Activated gamma-delta T cell (primary cell): ENCODE measurements at regions not wholly inside any gene's neighbourhood (a gene's known extent, or its start where the extent isn't known, plus 50 kb on each side); places are given as distances from the start of the nearest gene placed in this dataset.

Experiments
- DNase-seq: peaks from one replicate; lab custom pipeline; 2025; lab: John Stamatoyannopoulos, UW

DNA sequence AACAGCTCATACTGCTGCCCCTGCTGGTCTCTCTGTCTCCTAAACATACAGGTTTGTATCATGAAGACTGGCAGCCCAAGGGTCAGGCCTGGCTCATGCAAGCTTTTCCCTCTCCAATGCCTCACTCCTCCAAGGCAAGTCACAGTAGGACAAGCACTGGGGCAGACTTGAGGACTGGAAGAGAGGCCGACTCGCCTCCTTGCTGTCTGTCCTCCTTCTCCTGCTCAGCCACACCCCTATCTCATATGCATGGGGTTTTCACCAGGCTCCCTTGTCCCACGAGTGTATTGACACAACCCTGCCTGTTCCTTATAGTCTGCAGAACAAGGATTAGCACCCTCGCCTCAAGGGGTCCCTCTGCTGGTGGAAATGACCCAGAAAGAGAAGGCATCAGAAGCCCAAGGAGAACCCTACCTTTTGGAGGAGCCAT is 223.7 kb downstream of the SOX11 start:
- DNase-seq = no peak

DNA sequence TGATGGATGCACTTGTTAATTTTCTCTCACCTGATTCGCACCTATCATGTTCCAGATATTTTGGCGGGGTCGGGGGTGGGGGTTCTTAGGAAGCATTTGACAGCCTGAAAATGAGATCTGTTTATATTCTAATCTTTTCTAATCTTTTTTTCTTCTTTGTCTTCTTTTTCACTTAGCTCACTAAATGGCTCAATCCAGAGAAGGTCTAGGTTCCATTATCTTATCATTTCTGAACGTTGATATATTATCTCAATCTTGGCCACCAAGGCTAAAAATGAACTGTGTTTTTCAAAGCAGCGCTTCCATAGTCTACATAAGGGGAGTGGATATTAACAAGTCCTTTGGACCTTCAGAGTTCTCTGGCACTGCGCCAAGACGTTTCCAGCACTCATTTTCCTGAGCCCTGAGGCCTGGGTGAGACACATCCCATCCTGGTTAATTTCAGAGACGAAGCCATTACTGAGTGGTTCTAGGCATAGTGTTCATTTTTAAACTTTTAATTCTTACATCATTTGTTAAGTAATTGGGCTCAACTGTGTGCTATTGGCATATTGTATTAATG is 229.0 kb downstream of the SOX11 start:
- DNase-seq = no peak

DNA sequence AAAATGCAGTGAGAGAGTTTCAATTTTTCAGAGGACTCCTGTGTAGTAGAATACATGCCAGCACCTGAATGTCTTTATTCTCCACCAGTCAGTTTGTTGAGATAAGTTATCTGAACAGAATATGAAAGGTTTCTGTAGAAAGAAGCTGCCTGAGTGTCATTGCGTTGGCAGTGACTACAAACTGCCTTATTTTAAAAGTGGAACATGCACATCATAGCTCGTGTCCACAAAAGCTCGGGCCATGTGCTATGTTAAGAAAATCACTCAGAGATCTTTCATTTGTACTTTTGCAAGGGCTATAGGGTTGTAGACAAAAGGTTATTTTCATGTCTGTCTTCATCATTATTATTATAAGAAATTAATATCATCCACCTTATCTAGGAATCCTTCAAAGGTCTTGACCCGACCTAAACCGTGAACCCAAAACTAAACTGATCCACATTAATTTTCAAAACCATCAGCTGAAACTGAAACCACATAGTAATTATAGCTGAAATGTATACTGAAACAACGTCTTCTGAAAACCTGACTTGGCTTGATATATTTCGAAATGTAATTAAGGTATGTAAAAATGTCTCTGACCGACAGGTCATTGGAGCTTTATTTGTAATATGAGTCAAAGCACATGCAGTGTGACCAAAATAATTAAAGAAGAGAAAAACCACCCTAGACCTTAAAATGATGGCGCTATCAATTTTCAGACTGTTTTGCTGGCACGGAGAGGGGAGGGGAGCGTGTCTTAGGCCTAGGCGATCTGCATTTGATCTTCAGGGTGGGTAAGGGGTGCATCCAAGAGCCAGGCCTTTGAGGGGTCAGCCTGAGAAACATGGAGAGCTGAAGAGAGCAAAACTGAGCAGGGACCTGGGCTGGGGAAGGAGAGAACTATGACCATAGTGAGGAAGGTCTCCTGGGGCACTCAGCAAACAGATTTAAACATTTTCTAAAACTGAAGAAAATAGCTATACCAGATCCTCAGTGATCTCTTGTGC is 232.1 kb downstream of the SOX11 start:
- DNase-seq = no peak

DNA sequence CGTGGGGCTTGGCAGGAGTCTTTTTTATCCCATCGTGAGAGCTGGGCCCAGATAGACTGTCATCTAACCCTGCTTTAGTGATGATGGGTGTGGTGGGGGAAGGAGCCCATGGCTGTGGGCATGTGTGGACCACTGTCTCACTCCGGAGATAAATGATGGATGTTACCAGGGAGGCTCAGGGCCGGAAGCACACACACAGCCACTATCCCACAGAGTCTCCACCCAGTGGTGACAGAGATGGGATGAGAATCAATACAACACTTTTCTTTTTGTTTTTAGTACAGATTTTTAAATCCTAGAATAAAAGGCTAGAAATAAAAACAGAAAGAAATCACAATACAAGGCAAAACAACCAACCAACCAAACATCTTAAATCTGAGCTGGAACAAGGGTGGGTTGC is 233.4 kb downstream of the SOX11 start:
- no peak for DNase-seq

DNA sequence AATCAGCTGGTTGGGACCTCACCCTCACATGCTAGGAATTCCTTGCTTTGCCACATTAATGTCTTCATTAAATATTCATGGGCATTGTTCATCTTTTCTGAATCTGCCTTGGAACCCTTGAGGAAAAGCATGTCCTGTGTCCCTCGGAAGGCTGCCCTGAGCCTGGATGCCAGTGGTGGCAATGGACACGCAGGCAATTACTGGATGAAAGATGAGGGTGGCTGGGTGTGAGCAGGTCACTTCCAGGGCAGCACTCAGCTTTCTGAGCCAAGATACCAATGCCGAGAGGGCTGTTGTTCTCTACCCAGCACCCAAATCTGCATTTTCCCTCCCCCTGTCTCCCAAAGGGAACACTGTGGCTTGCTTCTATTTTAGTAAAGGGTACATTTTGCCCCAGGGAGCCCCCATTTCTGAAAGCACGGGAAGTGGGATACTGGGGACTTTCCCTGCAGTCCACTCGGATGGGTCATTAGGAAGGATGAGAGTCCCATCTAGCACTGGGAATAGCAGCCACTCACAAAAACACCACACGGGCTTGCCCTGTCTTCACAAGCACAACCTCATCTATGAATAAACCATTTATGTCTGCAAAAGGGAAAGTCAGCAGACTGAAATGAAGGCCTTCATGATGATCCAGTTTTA is 234.8 kb downstream of the SOX11 start:
- no peak for DNase-seq

DNA sequence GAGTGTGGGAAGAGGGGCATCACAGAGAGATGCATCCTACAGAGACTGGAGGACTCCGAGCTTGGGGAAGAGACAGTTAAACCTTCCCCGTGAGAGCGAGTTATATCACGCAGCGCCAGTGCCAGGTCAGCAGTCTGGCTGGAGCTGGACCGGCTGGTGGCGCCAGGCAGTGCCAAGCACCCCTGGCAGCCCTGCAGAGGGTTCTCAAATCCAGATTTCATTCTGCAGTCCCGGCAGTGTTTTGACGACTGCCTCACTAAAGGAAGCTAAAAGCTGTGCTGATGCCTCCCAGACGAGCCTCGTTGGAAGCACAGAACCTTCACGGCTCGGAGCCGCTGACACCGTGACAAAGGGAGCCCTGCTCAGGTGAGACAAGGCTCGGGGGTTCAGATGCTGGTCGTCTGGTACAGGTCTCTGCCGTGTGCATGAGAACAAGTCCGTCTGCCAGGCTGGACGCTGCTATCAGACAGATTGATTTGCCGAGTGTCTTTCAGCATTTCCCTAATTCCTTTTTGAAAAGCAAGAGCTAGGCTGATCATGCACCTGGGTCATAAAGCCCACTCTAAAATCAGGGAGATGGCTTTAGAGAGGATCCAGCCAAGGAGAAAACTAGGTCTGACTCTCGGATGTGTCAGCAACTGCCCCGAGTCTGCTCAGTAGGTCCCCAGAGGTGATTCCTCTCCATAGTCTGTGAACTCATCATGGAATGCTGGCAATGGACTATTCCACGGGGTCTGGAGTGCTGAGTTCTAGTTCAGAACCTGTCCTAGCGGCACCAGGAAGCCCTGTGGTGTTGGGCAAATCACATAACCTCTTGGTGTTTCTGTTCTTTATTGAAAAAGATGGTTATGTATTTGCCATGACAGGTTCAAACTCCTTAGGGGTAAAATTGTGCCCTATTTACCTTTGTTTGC is 240.6 kb downstream of the SOX11 start:
- peak; percentile 10 for DNase-seq

DNA sequence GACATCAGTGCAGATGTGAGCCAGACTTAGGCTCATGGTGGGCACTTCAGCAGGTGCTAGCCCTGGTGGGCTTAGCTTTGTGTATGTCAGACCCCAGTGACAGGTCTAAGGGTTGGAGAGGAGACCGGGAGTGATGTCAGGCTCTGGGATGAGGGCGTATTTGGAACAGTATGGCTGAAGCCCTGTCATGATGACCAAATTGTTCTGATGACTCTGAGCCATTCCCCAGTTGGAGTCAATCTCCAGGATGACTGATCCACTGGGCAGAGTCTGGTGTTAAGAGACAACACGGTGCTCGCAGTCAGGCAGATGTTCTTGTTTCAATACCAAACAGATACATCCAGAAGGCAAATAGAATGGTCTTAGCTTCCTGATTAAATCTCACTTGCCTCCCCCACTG is 241.5 kb downstream of the SOX11 start:
- no peak for DNase-seq

DNA sequence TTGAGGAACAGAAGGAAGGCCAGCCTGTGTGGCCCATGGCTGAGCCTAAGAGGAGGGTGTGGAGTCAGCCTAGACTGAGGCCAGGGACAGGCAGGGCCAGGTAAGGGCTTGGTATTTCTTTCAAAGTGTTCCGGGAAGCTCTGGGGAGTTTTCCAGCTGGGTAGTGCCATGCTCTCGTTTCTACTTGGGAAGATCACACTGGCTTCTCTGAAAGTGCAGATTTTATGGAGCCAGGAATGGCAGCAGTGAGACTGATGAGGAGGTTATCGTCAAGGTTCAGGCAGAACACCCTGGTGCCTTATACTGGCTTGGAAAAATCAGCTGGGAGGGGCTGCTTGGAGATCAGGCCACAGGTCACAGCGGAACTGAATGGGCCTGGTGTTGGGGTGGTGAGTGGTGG is 245.1 kb downstream of the SOX11 start:
- no peak for DNase-seq

DNA sequence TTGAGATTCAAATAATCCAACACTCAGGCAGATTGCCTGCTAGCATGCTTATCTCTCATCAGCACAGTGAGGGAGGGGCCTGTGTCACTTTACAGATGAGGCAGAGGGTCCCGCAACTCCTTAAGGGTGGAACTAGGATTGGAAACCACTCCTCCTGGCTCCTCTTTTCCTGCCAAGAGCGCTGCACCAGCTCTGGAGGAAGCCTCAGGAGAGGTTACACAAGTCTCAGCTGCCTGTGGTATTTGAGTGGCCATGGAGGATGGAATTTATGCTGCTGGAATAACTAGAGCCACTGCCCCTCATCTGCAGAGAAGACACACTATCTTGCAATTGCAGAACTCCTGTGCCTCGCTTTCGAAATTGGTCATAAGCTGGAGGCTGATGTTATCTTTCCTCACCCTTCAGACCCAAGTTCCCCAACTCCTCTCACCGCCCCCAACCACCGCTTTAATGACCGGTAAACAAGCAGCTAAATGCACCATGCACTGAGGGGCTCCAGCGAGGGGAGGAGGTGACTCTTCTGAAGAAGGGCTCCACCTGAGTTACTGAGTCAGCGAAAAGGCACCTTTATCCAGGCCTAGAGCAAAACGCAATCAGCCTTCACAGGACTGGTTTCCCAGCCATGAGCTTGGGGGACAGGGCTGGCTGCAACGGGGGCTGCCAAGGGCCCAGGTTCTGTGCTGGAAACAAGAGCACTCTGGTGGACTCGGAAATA is 245.8 kb downstream of the SOX11 start:
- no peak for DNase-seq

DNA sequence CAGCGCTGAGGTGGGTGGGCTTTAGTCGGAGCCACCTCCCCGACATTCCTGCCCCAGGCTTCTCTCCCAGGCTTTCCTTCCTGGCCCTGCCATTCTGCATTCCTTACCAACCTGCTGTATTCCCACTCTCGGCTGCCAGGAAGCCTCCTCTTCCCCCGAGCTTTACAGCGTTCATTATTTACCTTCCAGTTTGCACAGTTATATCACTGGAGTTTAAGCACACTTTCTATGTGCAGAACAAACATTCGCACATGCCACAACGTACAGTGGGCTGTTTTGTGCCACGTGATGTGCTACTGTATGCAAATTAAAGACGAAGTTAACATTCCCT is 246.3 kb downstream of the SOX11 start:
- DNase-seq = no peak

DNA sequence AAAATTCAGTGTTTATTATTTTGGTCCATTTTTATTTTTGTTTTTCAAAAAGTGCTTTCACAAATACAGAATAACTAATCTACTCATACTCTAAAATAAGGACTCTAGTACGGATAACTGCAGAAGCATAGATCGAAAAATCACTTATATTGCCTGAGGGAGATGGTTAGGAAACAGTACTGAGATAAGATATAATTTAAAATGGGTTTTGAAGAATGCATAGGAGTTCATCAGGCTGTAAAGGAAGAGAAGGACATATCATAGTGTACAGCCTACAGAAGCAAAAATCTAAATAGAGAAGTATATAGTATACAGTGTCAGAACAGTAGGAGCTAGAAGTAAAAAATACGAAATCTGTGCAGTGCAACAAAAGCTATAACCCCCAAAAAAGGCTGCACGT is 247.4 kb downstream of the SOX11 start:
- DNase-seq = no peak

DNA sequence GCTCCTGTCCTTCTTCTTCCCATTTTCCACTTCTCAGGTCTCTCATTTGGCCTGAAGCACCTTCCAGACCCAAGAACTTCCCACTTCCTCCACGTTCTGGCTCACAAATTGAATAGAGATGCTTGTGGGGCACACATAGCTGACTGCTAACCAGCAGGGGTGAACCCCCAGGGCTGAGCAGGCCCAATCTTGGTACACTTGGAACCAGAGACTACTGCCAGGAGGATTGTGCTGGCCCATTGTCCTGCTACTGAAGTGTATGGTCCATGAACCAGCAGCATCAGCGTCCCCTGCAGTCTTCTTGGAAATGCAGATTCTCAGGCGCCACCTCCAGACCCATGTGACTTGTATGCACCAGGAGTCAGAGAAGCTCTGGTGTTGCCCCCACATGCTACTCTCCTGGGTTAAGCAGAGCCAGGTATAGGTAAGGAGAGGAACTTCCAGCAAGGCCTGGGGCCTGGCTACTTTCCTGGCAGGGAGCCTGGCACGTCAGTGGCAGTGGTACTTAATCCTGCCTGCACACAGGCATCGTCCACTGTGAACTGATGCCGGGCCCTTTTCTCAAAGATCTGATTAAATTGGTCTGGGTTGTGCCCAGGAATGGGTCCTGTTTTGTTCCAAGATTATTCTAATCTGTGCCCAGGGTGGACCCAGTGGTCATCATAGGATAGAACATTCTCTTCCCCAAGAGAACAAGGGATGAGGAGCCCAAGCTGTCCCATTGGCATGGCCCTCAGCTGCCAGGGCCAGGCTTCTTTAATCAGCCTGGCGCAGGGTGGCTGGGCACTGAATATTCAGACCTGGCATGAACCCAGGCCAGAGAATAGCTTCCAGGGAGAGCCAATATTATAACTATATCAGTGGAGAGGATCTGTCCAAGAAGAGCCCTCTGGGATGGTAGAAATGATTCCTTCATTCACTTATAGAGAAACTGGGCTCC is 248.7 kb downstream of the SOX11 start:
- no peak for DNase-seq

DNA sequence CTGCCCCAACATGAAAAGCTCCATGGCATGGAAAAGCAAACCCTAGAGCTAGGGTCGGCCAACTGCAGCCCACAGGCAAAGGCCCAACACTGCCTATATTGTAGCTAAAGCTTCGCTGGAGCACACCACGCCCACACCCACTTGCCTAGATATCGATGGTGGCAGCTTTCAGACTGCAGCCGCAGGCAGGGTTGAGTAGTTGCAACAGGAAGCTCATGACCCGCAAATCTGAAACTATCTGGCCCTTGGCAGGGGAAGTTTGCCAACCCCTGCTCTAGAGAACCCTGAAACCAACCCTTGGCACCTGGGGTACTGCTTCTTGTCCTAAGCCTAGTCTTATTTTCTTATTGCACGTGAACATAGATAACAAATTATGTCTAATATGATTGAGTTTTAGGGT is 250.0 kb downstream of the SOX11 start:
- DNase-seq = no peak

DNA sequence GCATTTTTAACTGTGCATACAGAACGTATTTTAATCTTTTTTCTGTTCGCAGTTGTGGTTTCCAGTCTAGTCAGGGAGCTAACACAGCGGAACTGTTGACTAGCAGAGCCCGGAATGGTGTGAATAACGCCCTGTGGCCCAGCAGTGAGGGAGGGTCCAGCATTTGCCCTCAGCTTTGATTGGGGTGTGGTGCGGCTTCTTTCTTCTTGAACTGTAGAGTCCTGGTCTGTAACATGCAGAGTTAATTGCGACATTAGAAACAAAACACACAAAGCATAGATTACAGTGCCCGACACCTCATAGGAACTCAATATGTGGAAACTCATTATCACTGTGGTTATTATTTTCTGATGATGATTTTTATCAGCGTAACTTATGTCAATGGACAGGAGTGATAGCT is 253.6 kb downstream of the SOX11 start:
- DNase-seq = no peak

DNA sequence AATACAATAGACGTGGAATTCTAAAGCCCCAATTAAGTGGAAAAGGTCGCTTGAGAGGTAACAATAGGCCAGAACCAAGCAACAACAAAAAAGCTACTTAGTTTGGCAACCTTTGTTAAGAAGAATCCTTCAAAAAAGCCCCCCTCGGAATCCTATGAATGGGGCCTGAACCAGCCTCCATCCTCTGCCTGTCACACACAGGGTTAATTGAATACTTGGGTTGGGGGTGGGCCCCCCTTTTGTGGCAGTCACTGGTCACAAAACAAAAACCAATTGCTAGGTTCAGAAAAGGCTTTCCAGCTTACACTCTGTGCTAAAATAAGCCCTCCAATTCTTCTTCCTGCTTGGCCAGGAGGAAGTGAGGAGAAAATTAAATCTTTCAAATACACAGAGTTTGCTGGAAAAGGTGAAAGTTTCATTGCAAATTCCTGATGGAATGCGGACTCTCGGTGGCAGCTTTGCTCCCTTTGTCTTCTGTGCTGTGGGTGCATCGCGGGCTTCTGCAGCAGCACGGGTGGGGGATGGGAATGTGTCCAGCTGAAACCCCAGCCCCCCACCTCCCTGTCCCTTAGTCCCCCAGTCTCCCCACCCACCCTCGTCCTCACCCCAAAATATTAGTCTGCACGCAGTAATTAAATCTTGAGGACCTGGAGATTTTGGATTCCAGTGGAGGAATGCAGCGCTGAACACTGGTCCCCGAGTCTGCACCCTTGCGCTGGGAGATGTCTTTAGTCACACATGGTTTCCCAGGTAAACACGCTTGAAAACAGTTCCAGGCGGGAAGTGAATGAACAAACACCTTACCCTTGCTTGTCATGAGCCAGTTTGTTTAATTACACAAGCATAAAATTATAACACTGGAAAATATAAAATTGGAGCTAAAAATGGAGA is 254.3 kb downstream of the SOX11 start:
- no peak for DNase-seq

DNA sequence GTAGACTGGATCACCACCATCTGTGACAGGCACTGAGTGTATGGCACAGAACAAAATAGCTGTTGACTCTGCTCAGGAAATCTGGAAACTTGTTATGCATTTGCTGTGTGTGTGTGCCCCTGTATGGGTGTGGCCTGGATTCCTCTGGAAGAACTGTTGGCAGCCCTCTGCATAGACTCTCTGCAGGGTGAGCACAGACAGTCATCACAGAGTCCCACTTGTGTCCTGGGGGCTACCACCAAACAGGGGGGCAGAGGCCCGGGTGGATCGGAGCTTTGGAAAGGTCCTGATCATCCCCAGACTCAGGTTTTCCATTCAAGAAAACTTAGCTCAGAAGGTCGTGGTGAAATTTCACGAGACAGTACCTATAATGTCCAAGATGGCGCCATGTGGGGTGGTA is 258.6 kb downstream of the SOX11 start:
- no peak for DNase-seq

DNA sequence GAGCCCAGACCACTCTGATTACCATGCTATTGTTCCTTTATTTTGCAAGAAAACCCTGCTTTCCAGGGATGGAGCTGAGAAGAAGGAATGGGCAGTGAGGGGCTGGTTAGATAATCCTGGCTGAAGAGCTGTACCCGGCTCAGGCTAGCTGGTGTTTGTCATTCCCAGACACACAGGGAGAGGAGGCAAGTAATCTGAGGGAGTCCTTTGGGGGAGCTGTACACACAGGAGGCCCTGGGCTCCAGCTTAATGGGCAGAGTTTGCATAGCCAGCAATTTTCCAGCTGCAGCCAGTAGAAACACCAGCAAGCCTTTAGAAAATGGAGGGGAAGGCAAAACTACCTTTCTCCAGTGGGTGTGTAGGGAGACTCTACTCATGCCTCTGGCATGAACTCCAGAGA is 259.3 kb downstream of the SOX11 start:
- no peak for DNase-seq

DNA sequence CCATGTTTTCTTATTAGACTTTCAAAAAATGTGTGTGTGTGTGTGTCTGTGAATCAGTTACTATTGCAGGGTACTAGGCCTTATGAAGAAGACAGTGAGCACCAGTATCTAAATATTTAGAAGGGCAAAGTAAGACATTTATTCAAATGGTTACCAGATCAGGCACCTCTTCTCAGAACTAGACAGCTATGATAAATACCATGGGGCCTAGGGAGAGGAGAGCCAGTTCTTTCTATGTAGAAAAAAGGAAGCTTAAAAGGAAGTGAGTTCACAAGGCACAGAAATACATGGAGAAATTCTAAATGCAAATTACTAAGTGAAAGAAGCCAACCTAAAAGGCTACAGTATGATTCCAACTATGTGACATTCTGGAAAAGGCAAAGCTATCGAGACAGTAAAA is 261.3 kb downstream of the SOX11 start:
- DNase-seq = no peak

DNA sequence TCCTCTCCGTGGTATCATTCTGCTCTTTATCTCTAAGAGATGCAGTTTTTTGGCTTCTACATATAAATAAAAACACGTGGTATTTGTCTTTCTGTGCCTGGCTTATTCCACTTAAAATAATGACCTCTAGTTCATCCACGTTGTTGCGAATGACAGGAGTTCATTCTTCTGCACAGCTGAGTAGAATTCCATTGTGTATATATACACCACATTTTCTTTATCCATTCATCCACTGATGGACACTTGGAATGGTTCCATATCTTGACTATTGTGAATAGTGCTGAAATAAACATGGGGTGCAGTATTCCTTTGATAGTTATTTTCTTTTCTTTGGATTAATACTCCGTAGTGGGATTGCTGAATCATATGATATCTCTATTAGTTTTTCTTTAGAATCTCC is 262.3 kb downstream of the SOX11 start:
- no peak for DNase-seq
